Kidney epithelial cell (primary cell): ENCODE measurements at regions not wholly inside any gene's neighbourhood (a gene's known extent, or its start where the extent isn't known, plus 50 kb on each side); places are given as distances from the start of the nearest gene placed in this dataset.

Experiments
- DNase-seq: peaks from one replicate; pipeline ENCODE4 v3.0.0-alpha.2; 2010; ENCODE audit warnings: low read depth
- H3K27me3 ChIP-seq: 2 replicates; pipeline ENCODE4 v1.6.0; 2011; ENCODE audit warnings: low read length; ENCODE audit not compliant: control insufficient read depth, insufficient read depth
- H3K36me3 ChIP-seq: 2 replicates; pipeline ENCODE4 v1.5.1; 2011; ENCODE audit warnings: low read length; ENCODE audit not compliant: control insufficient read depth, insufficient read depth
- H3K4me3 ChIP-seq: 2 replicates; pipeline ENCODE4 v1.5.1; 2011; ENCODE audit warnings: low read depth, mild to moderate bottlenecking, control low read depth, low read length
- CTCF ChIP-seq: IDR thresholded peaks from 2 replicates; pipeline ENCODE4 v1.5.1; 2011; ENCODE audit warnings: mild to moderate bottlenecking, moderate library complexity, low read length, control low read depth, inconsistent platforms; ENCODE audit not compliant: insufficient read depth, poor library complexity, severe bottlenecking

- no peak for TF ChIP-seq CTCF
- DNase-seq: no peak
- Histone ChIP-seq H3K4me3 (no peak overlapping the region), H3K36me3 (no peaks in the 10 kb centered on the region), H3K27me3 (peaks cover 2% of the 10 kb centered on the region)
Observed at GRCh38 chr1:38628241-38628640, 231.3 kb downstream of the RRAGC start.

GRCh38 chr1:38625939-38626338 is 233.6 kb downstream of the RRAGC start:
- Histone ChIP-seq H3K27me3 (peaks cover 2% of the 10 kb centered on the region), H3K4me3 (no peak overlapping the region), H3K36me3 (no peaks in the 10 kb centered on the region)
- TF ChIP-seq CTCF: no peak
- DNase-seq: no peak

GRCh38 chr1:38624336-38625039 is 235.1 kb downstream of the RRAGC start:
- no peak for DNase-seq
- TF ChIP-seq CTCF: no peak
- Histone ChIP-seq H3K36me3 (no peaks in the 10 kb centered on the region), H3K27me3 (peaks cover 2% of the 10 kb centered on the region), H3K4me3 (no peak overlapping the region)

- no peak overlapping the region for H3K4me3 ChIP-seq
- no peaks in the 10 kb centered on the region for H3K36me3 ChIP-seq
- no peak for TF ChIP-seq CTCF
- no peak for DNase-seq
- peaks cover 2% of the 10 kb centered on the region for H3K27me3 ChIP-seq
Observed at GRCh38 chr1:38623529-38623928, 236.0 kb downstream of the RRAGC start.

GRCh38 chr1:38622197-38622596 is 237.4 kb downstream of the RRAGC start:
- Histone ChIP-seq H3K27me3 (peaks cover 2% of the 10 kb centered on the region), H3K36me3 (no peaks in the 10 kb centered on the region), H3K4me3 (no peak overlapping the region)
- DNase-seq: no peak
- no peak for TF ChIP-seq CTCF

- H3K4me3 ChIP-seq: no peak overlapping the region
- no peak for TF ChIP-seq CTCF
- H3K27me3 ChIP-seq: no peaks in the 10 kb centered on the region
- no peak for DNase-seq
- no peaks in the 10 kb centered on the region for H3K36me3 ChIP-seq
Observed at GRCh38 chr1:38616846-38617245, 242.7 kb downstream of the RRAGC start.
